ENCODE measurements at regions not wholly inside any gene's neighbourhood (a gene's known extent, or its start where the extent isn't known, plus 50 kb on each side); places are given as distances from the start of the nearest gene placed in this dataset.

DNA sequence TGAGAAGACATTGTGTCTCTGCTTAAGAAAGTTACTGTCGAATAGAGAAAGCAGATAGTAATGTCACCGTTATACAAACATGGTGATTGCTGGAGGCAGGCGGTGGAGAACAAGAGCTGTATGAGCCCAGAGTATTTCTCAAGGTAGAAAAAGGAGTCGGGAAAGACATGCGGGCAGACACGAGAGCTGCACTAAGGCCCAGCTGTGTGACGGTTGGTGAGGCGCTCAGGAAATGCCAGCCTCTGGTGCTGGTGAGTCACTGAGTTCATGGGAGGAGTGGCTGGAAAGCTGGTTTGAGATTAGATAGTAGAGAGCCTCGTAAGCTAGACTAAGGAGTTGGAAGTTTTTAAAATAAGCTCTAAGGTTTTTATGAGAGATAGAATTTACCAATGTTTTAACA lies 390.9 kb upstream of the TRIB2 start:
- Histone ChIP-seq H3K4me3 (ENCODE audit: low read length) (no peak overlapping the region), H3K9ac (ENCODE audit: low read length) (no peak overlapping the region), H3K27me3 (ENCODE audit: control insufficient read depth, insufficient read depth, low read length) (no peaks in the 10 kb centered on the region), H3K36me3 (ENCODE audit: control insufficient read depth, insufficient read depth, low read length) (no peaks in the 10 kb centered on the region), H3K4me1 (ENCODE audit: control insufficient read depth, insufficient read depth, low read length) (peaks cover 15% of the 10 kb centered on the region), H3K9me3 (ENCODE audit: control insufficient read depth, low read length) (no peaks in the 10 kb centered on the region)

GRCh38 chr2:12326449-12327190 lies 390.1 kb upstream of the TRIB2 start:
- no peak overlapping the region for H3K9ac ChIP-seq (ENCODE audit: low read length)
- H3K27me3 ChIP-seq (ENCODE audit: control insufficient read depth, insufficient read depth, low read length) = no peaks in the 10 kb centered on the region
- H3K9me3 ChIP-seq (ENCODE audit: control insufficient read depth, low read length) = no peaks in the 10 kb centered on the region
- peaks cover 15% of the 10 kb centered on the region for H3K4me1 ChIP-seq (ENCODE audit: control insufficient read depth, insufficient read depth, low read length)
- no peaks in the 10 kb centered on the region for H3K36me3 ChIP-seq (ENCODE audit: control insufficient read depth, insufficient read depth, low read length)
- H3K4me3 ChIP-seq (ENCODE audit: low read length) = no peak overlapping the region

DNA sequence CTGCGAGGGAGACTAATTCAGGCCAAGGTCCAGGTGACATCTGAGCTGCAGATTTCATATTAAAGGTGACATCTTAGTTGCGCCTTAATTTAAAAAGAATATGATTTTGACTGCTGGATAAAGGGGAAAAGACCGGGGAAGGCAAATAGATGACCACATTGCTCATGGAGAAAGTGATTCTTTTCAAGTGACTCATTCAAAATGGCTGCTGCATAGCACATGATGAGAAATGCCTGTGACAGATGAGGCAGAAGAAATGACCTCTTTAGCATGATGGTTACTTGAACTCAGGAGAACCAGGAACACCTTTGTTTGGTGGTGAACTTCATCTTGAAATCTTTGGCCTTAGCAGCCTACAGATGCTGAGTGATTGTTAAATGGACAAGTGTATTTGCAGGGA lies 385.8 kb upstream of the TRIB2 start:
- H3K9me3 ChIP-seq (ENCODE audit: control insufficient read depth, low read length) = no peaks in the 10 kb centered on the region
- H3K4me3 ChIP-seq (ENCODE audit: low read length) = no peak overlapping the region
- no peak overlapping the region for H3K9ac ChIP-seq (ENCODE audit: low read length)
- H3K4me1 ChIP-seq (ENCODE audit: control insufficient read depth, insufficient read depth, low read length) = peaks cover 9% of the 10 kb centered on the region
- H3K27me3 ChIP-seq (ENCODE audit: control insufficient read depth, insufficient read depth, low read length) = no peaks in the 10 kb centered on the region
- H3K36me3 ChIP-seq (ENCODE audit: control insufficient read depth, insufficient read depth, low read length) = no peaks in the 10 kb centered on the region

- Histone ChIP-seq H3K27me3 (ENCODE audit: control insufficient read depth, insufficient read depth, low read length) (no peaks in the 10 kb centered on the region), H3K4me1 (ENCODE audit: control insufficient read depth, insufficient read depth, low read length) (peaks cover under 1% of the 10 kb centered on the region), H3K4me3 (ENCODE audit: low read length) (no peak overlapping the region), H3K9me3 (ENCODE audit: control insufficient read depth, low read length) (no peaks in the 10 kb centered on the region), H3K9ac (ENCODE audit: low read length) (no peak overlapping the region), H3K36me3 (ENCODE audit: control insufficient read depth, insufficient read depth, low read length) (no peaks in the 10 kb centered on the region)
Observed at GRCh38 chr2:12331698-12332097, 385.0 kb upstream of the TRIB2 start.

GRCh38 chr2:12333293-12333692 lies 383.4 kb upstream of the TRIB2 start:
- Histone ChIP-seq H3K4me1 (ENCODE audit: control insufficient read depth, insufficient read depth, low read length) (no peaks in the 10 kb centered on the region), H3K36me3 (ENCODE audit: control insufficient read depth, insufficient read depth, low read length) (no peaks in the 10 kb centered on the region), H3K9ac (ENCODE audit: low read length) (no peak overlapping the region), H3K27me3 (ENCODE audit: control insufficient read depth, insufficient read depth, low read length) (no peaks in the 10 kb centered on the region), H3K9me3 (ENCODE audit: control insufficient read depth, low read length) (no peaks in the 10 kb centered on the region), H3K4me3 (ENCODE audit: low read length) (no peak overlapping the region)

- Histone ChIP-seq H3K36me3 (ENCODE audit: control insufficient read depth, insufficient read depth, low read length) (no peaks in the 10 kb centered on the region), H3K4me1 (ENCODE audit: control insufficient read depth, insufficient read depth, low read length) (no peaks in the 10 kb centered on the region), H3K9ac (ENCODE audit: low read length) (no peak overlapping the region), H3K9me3 (ENCODE audit: control insufficient read depth, low read length) (no peaks in the 10 kb centered on the region), H3K27me3 (ENCODE audit: control insufficient read depth, insufficient read depth, low read length) (no peaks in the 10 kb centered on the region), H3K4me3 (ENCODE audit: low read length) (no peak overlapping the region)
Observed at GRCh38 chr2:12334412-12334966, 382.2 kb upstream of the TRIB2 start.

DNA sequence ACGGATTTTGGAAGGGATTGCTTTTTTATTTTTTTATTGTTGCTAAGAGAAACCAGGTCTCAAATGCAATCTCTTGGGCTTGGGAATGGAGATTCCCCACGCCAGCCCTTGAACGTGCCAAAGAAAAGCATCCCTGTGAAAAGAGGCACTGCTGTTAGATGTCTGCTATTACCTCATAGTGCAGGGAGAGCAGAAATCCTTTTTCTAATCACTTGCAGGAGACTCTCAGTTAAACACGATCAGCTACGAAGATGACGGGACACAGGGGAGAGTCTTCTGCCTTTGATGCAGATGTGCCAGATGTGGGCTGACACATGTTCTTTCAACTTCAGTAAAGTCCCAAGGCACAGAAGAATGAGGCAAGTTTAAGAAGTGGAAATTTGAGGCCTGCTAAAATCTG lies 381.6 kb upstream of the TRIB2 start:
- no peak overlapping the region for H3K4me3 ChIP-seq (ENCODE audit: low read length)
- H3K36me3 ChIP-seq (ENCODE audit: control insufficient read depth, insufficient read depth, low read length) = no peaks in the 10 kb centered on the region
- H3K9ac ChIP-seq (ENCODE audit: low read length) = no peak overlapping the region
- H3K9me3 ChIP-seq (ENCODE audit: control insufficient read depth, low read length) = no peaks in the 10 kb centered on the region
- no peaks in the 10 kb centered on the region for H3K4me1 ChIP-seq (ENCODE audit: control insufficient read depth, insufficient read depth, low read length)
- H3K27me3 ChIP-seq (ENCODE audit: control insufficient read depth, insufficient read depth, low read length) = no peaks in the 10 kb centered on the region

DNA sequence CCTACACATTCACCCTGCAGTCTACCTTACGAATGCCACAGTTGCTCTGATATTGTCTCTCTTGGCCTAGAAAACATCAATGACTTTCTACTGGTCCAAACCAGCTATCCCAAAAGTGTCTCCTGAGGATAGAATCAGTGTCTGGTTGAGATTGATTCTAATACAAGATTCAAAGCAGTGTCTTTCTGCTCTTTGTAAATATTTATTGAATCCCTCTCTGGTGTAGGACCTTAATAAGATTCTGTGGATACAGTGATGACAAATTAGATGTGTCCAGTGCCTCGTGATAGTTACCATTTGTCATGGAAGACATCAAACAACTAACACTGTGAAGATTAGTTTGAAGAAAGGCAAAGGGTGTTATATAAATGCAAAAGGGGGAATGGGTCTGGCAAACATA lies 380.7 kb upstream of the TRIB2 start:
- H3K36me3 ChIP-seq (ENCODE audit: control insufficient read depth, insufficient read depth, low read length) = no peaks in the 10 kb centered on the region
- H3K4me3 ChIP-seq (ENCODE audit: low read length) = no peak overlapping the region
- H3K9me3 ChIP-seq (ENCODE audit: control insufficient read depth, low read length) = no peaks in the 10 kb centered on the region
- no peak overlapping the region for H3K9ac ChIP-seq (ENCODE audit: low read length)
- H3K4me1 ChIP-seq (ENCODE audit: control insufficient read depth, insufficient read depth, low read length) = no peaks in the 10 kb centered on the region
- H3K27me3 ChIP-seq (ENCODE audit: control insufficient read depth, insufficient read depth, low read length) = no peaks in the 10 kb centered on the region

- no peaks in the 10 kb centered on the region for H3K27me3 ChIP-seq (ENCODE audit: control insufficient read depth, insufficient read depth, low read length)
Observed at GRCh38 chr2:12338946-12339697, 377.6 kb upstream of the TRIB2 start.

DNA sequence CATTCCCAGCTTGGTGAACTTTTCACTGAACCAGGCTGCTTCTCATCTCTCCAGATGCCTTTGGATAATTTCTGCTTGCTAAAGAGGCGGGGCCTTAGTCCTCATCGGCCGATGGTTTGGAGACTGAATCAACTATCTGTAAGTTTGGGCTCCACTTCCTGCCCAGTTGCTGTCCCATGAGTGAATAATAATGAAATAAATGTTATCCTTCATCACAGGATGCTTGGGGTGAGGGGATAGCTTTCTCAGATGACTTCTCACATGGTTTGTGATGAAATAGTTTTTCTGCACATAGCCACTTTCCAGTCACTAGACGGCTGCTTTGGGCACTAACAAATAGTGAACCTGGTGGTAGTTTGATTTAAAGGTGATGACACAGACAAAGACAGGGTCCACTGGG lies 376.6 kb upstream of the TRIB2 start:
- H3K4me3 ChIP-seq (ENCODE audit: low read length) = no peak overlapping the region
- no peaks in the 10 kb centered on the region for H3K27me3 ChIP-seq (ENCODE audit: control insufficient read depth, insufficient read depth, low read length)
- H3K36me3 ChIP-seq (ENCODE audit: control insufficient read depth, insufficient read depth, low read length) = no peaks in the 10 kb centered on the region
- no peaks in the 10 kb centered on the region for H3K9me3 ChIP-seq (ENCODE audit: control insufficient read depth, low read length)
- no peaks in the 10 kb centered on the region for H3K4me1 ChIP-seq (ENCODE audit: control insufficient read depth, insufficient read depth, low read length)
- H3K9ac ChIP-seq (ENCODE audit: low read length) = no peak overlapping the region

More at GRCh38 chr2:12338946-12339697, 377.6 kb upstream of the TRIB2 start:
- H3K4me3 ChIP-seq (ENCODE audit: low read length) = no peak overlapping the region
- H3K36me3 ChIP-seq (ENCODE audit: control insufficient read depth, insufficient read depth, low read length) = no peaks in the 10 kb centered on the region
- H3K9me3 ChIP-seq (ENCODE audit: control insufficient read depth, low read length) = no peaks in the 10 kb centered on the region
- H3K4me1 ChIP-seq (ENCODE audit: control insufficient read depth, insufficient read depth, low read length) = no peaks in the 10 kb centered on the region
- no peak overlapping the region for H3K9ac ChIP-seq (ENCODE audit: low read length)

DNA sequence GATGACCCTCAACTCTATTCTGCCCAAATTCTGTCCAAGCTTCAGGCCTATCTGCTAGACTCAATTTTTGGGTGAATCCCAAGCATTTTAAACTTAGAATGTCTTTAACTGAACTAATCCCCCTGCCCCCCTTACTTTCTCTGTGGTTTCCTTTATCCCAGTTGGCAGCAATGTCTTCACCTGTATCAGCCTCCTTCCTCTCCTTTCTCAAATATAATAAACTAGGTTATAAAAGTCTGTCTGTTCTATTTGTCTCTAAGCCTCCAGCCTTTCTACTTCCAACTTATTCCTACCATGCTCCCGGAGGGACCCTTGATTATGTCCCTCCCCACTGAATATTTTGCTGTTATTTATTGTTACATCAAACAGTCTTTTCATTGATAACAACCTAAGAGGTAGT lies 375.5 kb upstream of the TRIB2 start:
- Histone ChIP-seq H3K36me3 (ENCODE audit: control insufficient read depth, insufficient read depth, low read length) (no peaks in the 10 kb centered on the region), H3K9ac (ENCODE audit: low read length) (no peak overlapping the region), H3K9me3 (ENCODE audit: control insufficient read depth, low read length) (no peaks in the 10 kb centered on the region), H3K4me3 (ENCODE audit: low read length) (no peak overlapping the region), H3K27me3 (ENCODE audit: control insufficient read depth, insufficient read depth, low read length) (no peaks in the 10 kb centered on the region), H3K4me1 (ENCODE audit: control insufficient read depth, insufficient read depth, low read length) (no peaks in the 10 kb centered on the region)

DNA sequence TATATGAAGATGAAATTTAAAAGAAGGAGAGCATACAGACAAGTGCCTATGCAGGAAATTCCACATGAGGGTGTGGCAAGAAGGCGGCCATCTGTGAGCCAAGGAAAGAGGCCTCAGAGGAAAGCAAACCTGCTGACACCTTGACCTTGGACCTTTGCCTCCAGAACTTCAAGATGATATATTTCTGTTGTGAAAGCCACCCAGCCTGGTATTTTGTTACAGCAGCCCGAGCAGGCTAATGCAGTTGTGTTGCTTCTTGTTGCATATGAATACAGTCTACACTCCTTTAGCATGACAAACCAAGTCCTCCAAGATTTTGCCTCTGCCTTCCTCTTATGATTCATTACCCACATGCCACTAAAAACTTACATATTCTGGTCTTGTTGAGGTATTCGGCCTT lies 374.8 kb upstream of the TRIB2 start:
- H3K27me3 ChIP-seq (ENCODE audit: control insufficient read depth, insufficient read depth, low read length) = no peaks in the 10 kb centered on the region
- H3K9me3 ChIP-seq (ENCODE audit: control insufficient read depth, low read length) = no peaks in the 10 kb centered on the region
- H3K4me3 ChIP-seq (ENCODE audit: low read length) = no peak overlapping the region

More for the DNA sequence above, 374.8 kb upstream of the TRIB2 start:
- Histone ChIP-seq H3K9ac (ENCODE audit: low read length) (no peak overlapping the region), H3K36me3 (ENCODE audit: control insufficient read depth, insufficient read depth, low read length) (no peaks in the 10 kb centered on the region), H3K4me1 (ENCODE audit: control insufficient read depth, insufficient read depth, low read length) (no peaks in the 10 kb centered on the region)

Measured in mucosa of stomach (tissue), 1 donor.